GM21515 (cell line): ENCODE measurements at regions not wholly inside any gene's neighbourhood (a gene's known extent, or its start where the extent isn't known, plus 50 kb on each side); places are given as distances from the start of the nearest gene placed in this dataset.
A peak's percentile ranks its signal among the peaks of the same experiment; 100 is the strongest.

Experiments used
- ATAC-seq: cut with Tn5 transposase; IDR thresholded peaks from one replicate; pipeline ENCODE4 v1.9.1; 2021; ENCODE audit not compliant: unreplicated experiment

DNA sequence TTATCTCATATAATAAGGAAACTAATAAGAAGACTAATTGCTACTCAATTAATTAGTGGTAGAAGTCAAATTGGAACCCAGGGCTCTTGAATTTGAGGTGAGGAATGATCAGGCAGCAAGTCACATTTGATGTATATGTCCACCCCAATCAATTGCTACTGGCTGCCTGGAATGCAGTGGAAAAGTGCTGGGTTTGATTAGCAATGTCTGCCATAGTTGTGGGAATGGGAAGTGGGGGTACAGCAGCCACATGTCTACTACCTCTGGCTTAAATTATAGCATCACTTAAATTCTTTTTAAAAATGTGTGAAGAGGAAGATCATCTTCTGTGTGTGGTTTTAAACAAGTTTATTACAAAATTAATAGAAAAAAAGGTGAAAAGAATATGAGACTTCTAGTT, 50.8 kb upstream of the NAV2 start:
- ATAC-seq: no peak

DNA sequence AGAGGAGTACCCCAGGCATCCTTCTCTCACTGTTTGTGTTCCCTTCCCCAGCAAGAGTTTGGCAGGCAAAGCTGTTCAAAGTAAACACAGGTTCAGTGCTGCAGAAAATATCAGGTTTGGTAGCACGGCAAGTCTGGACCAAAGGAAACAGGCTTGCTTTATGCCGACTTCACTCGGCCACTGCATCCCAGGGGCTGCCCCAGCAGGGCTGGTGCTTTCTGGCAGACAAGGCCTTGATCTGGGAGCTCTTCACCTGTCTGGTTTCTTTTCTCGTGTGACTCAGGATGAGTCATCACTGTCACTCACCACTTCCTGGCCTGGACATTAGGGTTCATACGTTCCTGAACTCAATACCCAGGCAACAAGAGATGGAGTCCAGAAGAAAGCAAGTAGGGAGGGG, 52.6 kb upstream of the NAV2 start:
- ATAC-seq: peak; percentile 100

DNA sequence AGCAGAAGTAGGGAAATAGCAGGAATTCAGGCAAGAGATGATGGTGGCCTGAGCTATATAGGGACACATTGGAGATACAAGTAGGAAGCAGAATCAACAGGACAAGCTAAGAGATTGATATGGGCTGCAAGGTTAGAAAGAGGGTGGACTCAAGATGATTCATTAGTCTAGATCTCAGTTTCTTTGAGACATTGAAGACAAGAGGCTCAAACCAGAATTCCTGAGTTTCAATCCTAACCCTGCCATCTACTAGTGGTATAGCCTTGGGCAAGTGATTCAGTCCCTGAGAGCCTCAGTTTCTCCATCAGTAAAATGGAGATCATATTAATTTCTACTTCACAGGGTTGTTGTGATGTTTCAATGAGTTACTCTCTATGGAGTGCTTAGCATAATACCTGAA, 53.1 kb upstream of the NAV2 start:
- no peak for ATAC-seq

DNA sequence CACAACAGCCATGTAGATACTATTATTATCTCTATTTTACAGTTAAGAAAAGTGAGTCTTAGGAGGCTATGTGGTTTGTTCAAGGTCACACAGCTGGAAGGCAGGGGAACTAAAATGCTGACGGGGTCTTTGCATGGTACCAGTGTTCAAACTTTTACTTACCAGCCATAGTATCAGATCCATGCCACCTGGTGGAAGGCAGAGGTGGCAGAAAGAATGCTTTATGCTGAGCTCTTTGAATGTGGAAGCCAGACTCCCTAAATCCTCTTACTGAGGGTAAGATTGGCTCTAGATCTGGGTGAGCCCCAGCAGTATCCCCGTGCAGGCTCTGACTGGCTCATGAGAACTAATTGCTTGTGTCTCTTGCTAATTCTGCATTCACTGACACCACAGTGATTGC, 54.3 kb upstream of the NAV2 start:
- no peak for ATAC-seq

DNA sequence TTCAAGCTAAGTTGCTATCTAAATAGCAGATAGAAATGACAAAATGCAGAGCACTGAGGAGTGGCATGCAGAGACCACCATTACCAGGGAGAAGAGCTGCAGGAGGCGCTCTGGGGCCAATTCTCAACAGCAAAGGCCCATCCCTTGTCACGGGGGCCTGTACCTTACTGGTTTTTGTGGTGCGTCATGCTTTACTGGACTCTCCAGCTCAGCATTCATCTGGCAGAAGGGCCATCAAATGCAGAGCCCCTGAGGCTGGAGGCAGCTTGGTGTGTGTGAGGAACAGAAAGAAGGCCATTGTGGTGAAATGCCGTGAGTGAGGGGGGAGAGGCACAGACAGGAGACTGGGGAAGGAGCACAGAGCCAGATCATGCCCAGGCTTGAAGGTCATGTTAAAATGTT, 56.5 kb upstream of the NAV2 start:
- no peak for ATAC-seq

DNA sequence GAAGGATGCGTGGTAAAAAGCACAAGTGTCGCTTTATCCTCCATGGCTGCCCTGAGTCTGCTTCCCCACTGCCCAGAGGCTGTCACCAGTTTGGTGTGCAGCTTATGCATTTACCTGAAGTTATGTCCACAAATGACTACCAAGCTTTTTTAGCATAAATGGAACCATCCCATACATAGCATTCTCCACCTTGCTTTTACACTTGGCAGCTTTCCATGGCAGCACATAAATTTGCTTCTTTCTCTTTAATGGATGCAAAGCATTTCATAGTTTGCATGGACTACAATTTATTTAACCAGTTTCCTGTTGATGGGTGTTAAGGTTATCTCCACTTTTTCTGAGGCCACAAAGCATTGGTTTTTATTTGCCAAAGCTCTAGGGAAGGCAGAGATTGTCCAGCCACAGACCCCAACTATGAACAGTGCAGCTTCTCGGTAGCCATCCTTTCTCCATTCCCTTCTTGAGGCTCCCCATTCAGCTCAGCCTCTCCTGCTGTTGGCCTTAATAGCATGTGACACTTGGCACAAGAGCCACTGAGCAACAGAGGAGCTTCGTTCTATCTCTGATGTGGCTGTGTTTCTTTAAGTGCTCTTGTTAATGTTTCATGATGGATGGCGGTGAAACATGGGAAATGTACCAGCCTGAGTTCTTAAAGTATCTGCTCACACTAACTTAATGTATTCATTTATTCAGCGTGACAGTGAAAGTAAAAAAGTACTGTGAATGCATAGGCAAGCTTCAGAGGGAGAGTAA, 59.8 kb upstream of the NAV2 start:
- no peak for ATAC-seq

DNA sequence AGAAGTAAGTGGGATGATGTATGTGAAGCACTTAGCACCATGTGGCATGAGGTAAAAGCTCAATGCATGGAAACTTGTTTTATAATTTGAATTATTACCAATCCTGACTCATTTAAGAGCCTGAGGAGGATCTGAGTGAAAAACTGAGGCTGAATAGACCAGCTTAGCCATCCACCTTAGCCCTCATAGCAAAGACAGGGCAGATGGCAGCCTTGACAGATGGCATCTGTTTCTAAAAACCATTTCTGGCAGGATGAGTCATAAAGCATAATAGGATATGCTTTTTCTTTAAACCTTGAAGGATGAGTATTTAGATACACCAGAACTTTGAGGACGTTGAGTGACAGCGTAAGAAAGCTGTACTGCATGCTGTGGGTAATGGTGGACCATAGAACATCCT, 61.0 kb upstream of the NAV2 start:
- ATAC-seq: no peak

DNA sequence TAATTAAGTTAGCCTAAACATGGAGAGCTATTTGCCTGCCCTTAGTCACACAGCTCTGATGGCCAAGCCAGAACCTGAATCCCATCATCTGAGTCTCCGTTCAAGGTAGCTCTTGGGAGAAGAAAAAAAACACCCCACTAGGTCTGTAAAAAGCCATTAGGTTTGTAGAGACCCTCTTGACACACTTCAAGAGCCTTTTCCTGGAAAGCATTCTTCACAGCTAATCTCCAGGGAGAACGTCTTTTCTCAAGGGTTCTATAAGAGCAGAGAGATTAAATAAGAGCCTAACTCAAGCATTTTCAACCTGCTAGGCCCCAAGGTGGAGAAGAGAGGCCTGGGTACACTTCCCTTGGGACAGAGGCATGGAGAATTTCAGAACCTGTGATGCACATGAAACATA, 61.6 kb upstream of the NAV2 start:
- no peak for ATAC-seq

DNA sequence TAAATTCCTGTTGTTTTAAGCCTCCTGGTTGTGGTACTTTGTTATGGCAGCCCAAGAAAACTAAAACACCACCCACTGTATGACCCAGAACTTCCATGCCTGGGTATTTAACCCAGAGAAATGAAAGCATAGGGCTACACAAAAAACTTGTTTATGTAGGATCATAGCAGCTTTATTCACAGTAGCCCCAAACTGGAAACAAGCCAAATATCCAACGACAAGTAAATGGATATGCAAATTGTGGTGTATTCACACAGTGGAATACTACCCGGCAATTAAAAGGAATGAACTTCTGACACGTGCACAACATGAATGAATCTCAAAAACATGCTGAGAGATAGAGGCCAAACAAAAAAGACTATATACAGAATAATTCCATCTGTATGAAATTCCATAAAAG, 62.2 kb upstream of the NAV2 start:
- no peak for ATAC-seq

DNA sequence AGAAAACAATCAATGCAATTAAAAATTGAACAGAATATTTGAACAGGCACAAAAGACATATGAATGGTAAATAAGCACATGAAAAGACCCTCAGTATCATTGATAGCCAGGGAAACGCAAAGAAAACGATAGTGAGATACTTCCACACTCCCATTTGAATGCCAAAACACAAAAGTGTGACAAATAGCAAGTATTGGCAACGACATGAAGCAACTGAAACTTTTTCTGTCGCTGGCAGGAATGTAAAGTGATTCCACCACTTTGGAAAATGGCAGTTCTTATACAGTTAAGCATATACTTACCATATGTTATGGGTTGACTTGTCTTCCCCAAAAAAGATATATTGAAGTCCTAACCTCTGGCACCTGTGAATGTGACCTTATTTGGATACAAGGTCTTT, 62.9 kb upstream of the NAV2 start:
- no peak for ATAC-seq

DNA sequence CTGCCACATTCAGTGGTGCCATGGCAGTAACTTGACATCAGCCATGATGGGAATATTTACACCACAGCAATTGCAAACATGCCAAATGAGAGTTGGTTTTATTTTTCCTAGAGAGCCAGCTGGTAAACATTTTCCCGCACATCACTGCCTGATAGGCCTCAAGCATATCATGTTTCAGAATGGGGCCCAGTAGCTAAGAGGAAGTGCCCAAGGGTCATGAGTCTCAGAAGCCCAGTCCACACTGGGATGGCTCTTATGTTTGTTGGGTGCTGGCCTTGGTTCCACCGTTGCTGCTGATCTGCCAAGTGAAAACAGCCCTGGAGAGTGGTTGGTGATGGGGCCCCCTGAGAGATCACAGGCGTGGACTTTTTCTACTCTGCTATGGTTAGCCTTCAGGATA, 64.3 kb upstream of the NAV2 start:
- no peak for ATAC-seq

DNA sequence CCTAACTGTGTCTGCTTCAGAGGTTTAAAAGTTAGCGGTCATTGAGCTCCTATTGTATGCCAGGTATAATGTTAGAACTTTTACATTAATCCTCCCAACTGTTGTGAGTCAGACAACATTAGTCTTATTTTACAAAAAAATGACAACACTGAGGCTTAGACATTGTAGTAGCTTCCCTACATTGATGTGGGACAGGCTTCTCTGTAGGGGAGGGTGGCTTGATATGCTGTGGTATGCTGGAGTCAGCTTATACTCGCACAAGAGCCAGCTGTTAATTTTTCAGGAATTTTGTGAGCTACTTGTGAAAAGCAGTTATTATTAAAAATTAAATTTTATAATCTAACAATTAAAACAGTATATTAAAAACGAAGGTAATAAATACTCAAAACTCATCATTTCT, 64.8 kb upstream of the NAV2 start:
- no peak for ATAC-seq

DNA sequence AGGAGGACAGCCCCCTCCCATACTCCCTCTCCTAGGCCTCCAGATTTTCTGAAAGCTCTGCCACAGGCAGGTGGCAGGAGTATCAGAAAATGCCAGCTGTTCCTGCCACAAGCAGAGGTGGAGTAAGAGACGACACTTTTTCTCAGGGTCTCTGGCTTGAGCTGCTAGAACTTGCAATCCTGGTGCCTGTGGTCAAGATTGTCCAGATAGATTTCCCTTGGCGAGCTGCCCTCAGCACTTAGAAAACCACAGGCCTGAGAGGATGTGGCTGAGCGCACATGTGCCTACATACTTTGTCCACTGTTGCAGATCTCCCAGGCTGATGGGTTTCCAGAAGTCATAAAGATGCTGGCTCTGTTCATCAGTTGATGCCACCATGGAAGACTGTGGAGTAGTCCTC, 65.7 kb upstream of the NAV2 start:
- no peak for ATAC-seq

DNA sequence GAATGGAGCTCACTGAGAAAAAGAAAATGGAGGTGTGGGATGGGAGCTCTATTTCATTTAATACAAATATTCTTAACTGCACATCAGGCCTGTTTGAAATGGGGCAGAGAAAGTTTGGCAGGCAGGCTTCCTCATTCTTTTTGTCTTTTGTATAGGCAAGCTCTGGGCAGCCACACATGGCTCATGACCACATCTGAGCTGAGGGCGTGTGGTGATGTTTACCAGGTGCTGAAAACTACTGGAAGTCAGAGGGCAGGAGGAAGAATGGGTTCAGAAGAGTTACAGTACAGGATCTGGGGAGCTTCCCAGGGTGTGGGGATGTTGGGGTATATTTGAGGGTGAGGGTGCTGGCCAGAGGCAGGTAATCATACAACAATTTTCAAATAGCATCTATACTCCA, 66.3 kb upstream of the NAV2 start:
- ATAC-seq: no peak

DNA sequence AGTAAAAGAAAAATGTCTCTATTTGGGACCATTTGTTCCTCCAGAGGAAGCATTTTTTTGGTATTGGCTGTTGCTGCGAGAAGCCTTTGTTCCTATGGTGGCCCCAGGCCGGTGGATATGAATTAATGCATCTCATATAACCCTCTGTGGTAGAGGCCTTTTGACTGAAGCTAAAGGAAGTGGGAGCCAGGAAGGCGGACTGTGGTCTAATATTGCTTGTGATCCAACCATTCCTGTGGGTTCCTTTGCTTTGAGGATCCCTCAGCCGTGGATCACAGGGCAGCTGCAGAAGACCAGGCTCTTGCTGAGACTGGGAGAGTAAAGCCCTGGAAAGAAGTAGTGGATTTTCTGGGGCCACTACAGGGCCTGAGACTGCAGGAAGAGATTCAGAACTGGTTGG, 68.3 kb upstream of the NAV2 start:
- ATAC-seq: no peak

DNA sequence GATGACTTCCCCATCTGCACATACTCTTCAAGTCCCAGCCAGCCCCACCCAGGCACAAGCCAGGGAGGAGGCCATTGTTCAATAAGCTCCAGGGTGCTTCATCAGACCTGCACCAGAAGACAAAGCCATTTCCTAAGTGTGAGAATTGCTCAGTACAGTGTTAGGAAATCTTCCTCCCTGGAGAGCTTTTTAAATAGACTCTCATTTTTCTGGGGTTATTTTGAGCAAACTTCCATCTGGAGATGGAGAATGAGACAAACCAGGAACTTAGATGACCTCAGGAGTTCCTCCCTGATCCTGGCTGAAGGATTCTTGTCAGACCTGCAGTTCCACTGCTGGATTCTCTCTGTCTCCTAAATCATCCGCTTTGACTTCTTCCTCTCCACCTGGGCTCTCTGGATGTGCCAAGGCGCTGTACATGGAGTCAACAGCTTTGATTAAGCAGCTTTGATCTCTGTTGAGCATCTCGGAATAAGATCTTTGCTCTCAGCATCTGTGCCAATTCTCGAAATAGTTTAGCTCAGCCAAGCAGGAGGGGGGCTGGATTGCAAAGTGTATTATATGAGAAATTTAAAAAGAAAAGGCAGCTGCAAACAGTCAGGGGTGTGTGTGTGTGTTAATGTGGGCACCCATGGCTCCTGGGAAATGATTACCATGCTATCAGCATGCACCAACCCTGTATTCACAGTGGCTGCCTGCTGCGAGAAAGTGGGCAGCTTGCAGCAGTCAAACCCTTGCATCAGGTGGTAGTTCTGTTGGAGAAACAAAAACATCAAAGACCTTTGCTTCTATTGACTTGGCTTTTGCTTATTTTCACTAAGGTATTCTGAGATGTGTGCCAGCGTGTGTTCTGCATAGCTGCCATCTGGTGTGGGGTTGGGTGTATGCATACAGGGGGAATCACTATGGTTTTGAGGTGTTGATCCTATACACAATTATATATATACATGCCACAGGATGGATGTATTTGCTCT, 70.2 kb upstream of the NAV2 start:
- no peak for ATAC-seq

DNA sequence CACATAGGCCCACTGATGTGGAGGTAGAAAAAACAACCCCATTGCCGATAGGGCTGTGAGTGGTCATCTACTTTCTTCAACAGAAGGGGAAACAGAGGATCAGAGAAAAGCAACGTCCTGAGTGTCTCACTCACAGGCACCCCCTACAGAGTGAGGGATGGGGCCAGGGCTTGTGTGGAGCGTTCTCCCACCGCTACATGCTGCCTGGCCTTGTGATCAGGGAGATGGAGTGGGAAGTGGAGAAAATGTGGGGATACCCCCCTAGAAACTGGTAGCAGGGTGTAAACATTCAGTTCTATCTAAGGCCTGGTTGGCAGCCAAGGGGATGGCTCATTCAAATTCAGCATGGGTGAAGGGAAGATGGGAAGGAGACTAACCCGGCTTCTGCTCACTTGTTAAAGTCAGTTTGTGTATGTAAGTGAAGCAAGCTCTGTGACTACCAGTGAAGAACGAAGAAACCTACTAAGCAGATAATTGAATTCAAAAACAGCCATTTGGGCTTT, 73.0 kb upstream of the NAV2 start:
- no peak for ATAC-seq

DNA sequence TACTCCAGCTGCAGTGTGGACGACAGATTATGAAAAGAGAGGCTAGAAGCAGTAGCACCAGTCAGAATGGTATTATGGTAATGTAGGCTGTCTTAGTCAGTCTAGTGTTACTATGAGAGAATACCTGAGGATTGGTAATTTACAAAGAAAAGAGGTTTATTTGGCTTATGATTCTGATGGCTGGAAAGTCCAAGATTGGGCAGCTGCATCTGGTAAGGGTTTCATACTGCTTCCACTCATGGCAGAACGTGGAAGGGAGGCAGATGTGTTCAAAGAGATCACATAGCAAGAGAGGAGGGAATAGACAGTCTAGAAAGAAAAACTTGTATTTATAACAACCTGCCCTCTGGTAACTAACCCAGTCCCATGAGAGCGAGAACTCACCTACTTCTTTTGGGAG, 77.3 kb upstream of the NAV2 start:
- ATAC-seq: no peak

DNA sequence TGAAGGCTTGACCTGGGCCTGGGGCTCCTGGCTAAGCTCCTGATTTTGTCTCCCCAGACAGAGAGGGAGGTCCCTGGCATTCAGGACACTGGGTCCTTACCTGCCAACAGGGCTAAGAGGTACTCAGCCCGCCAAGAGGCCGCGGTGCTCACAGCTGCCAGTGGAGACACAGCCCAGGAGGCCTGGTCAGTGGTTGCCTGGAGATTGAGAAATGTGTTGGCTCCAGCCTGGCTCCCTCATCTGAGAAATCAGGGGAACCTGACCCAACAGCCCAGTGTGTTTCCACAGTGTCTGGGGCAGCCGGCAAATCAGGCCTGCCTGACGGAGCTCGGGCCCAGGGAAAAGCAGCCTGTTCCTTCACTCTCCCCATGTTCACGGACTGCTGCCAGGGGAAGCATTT, 79.4 kb upstream of the NAV2 start:
- ATAC-seq: no peak

DNA sequence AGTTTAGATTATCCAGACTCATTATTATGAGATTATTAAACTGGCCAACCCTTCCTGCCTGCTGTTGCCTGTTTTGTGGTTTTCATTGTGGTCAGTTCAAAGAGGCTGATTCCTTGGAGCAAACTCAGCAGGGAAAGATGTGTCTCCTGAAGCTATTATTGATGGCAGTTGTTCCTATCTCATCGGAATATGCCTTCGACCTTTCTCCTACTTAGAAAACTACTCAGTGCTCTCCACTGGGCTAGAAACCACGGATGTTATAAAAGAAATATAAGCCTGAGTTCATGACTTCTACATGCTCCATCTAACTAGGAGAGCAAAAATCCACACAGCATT, 80.2 kb upstream of the NAV2 start:
- ATAC-seq: no peak

DNA sequence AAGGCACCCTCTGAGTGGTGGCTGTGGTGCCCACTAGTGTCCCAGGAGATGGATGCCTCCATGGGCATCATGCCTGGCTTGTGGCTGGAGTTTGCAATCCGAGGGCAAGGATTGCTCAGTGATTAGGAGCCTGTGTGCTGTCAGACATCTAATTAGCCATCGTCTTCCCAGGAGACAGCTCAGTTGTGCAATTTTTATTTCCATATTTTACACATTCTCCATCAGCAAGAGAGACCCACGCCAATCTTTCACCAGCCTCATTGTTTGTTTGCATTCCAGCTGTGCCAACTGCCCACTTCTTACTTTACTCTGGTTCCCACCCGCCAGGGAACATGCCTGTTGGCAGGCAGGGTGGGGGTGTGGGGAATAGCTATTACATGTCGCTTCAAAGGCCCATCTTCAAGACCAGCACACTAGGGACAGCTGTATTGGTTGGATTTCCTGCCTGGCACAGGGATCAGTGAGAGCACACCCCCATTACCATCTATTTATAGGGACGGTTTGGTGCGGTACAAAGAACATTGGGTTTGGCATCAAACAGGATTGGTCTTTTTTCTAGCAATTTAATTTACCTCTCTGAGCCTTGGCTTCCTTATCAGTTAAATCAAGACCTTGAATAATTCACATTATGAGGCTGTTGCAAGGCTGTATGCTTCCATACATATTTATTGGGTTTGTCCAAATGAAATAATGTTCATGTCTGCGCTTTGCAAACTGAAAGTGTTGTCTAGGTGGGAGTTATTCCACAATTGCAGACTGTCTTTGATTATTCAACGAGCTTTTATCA, 80.7 kb upstream of the NAV2 start:
- ATAC-seq: no peak

DNA sequence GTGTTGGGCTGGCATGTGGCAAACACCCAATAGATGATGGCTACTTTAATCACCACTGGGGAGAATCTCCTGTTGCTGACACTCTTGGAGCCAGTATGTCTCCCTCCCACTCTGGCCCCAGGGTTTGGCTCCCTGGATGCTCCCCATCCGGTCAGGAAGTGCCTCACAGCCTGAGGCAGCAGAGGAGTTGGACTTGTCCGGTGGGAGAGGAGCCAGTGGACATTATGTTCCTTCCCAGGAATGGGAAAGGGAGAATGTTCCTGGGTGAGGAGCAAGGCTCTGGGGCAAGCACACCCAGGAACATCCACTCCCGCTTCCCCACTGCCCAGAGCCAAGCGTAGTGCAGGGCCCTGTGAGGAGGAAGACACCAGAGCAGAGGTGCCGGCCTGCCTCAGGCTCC, 84.6 kb upstream of the NAV2 start:
- ATAC-seq: no peak
